Suprapubic skin (tissue), 4 donors: ENCODE measurements at regions not wholly inside any gene's neighbourhood (a gene's known extent, or its start where the extent isn't known, plus 50 kb on each side); places are given as distances from the start of the nearest gene placed in this dataset.
A peak's percentile ranks its signal among the peaks of the same experiment; 100 is the strongest.

Experiments
- DNase-seq, 2 donors: peaks; one replicate each; pipeline ENCODE4 v3.0.0-alpha.2; 2019; ENCODE audit warnings: low spot score in 2 of 2
- H3K27ac ChIP-seq: fragments of 200-600 bp; sonication (generic); one replicate; pipeline ENCODE4 v1.5.1; 2019
- H3K27me3 ChIP-seq: fragments of 200-600 bp; sonication (generic); one replicate; pipeline ENCODE4 v1.5.1; 2019
- H3K36me3 ChIP-seq: fragments of 200-600 bp; sonication (generic); one replicate; pipeline ENCODE4 v1.5.1; 2019
- H3K4me1 ChIP-seq: fragments of 200-600 bp; sonication (generic); one replicate; pipeline ENCODE4 v1.5.1; 2019
- H3K4me3 ChIP-seq: fragments of 200-600 bp; sonication (generic); one replicate; pipeline ENCODE4 v1.5.1; 2019; ENCODE audit warnings: mild to moderate bottlenecking
- H3K9me3 ChIP-seq: fragments of 200-600 bp; sonication (generic); one replicate; pipeline ENCODE4 v1.5.1; 2019
- CTCF ChIP-seq, 2 donors: fragments of 200-600 bp in 1 of 2; fragments of 450-650 bp in 1 of 2; sonication (generic) in 1 of 2; IDR thresholded peaks; one replicate each; pipeline ENCODE4 v1.5.1; 2016 to 2019; ENCODE audit warnings: antibody characterized with exemption in 2 of 2, mild to moderate bottlenecking in 1 of 2, moderate library complexity in 1 of 2
- EP300 ChIP-seq: sonication (generic); formaldehyde crosslinking; IDR thresholded peaks from one replicate; pipeline ENCODE4 v1.6.1; 2017; ENCODE audit warnings: antibody characterized with exemption
- POLR2A ChIP-seq, 2 donors: fragments of 450-650 bp; IDR thresholded peaks; one replicate each; pipeline ENCODE4 v1.6.1; 2017; ENCODE audit warnings: antibody characterized with exemption in 2 of 2, mild to moderate bottlenecking in 2 of 2, moderate library complexity in 2 of 2
- POLR2AphosphoS5 ChIP-seq, 3 donors: sonication (generic); formaldehyde crosslinking; IDR thresholded peaks; one replicate each; pipeline ENCODE4 v1.6.1; 2017; ENCODE audit warnings: antibody characterized with exemption in 3 of 3
- WGBS: methylation state at CpG from one replicate; pipeline ENCODE4 v1.1.5; 2018; 5-methylcytosine and 5-hydroxymethylcytosine counted together

GRCh38 chr10:123526356-123527064 lies 139.6 kb upstream of the GPR26 start:
- WGBS: 78% methylated on average over 5 of the region's 7 CpGs
- H3K27ac ChIP-seq: no peak overlapping the region
- TF ChIP-seq EP300: no peak
- TF ChIP-seq POLR2AphosphoS5 (IDR thresholded peaks at IDR 0.05): no peak
- peak in 1 of 2 donors; percentile 49 for DNase-seq
- H3K4me1 ChIP-seq: no peaks in the 10 kb centered on the region
- no peaks in the 10 kb centered on the region for H3K36me3 ChIP-seq
- H3K4me3 ChIP-seq: no peak overlapping the region
- no peaks in the 10 kb centered on the region for H3K9me3 ChIP-seq
- H3K27me3 ChIP-seq: peaks cover 9% of the 10 kb centered on the region

GRCh38 chr10:123527151-123527550 lies 139.0 kb upstream of the GPR26 start:
- peak in 1 of 2 donors; percentile 28 for DNase-seq
- H3K27ac ChIP-seq: no peak overlapping the region

GRCh38 chr10:123529146-123529760 lies 136.9 kb upstream of the GPR26 start:
- Histone ChIP-seq H3K4me3 (no peak overlapping the region), H3K4me1 (no peaks in the 10 kb centered on the region), H3K9me3 (no peaks in the 10 kb centered on the region), H3K27ac (no peak overlapping the region), H3K27me3 (peaks cover 13% of the 10 kb centered on the region), H3K36me3 (no peaks in the 10 kb centered on the region)
- no peak for TF ChIP-seq POLR2A (IDR thresholded peaks at IDR 0.05)
- TF ChIP-seq CTCF (IDR thresholded peaks at IDR 0.05): no peak
- TF ChIP-seq POLR2AphosphoS5 (IDR thresholded peaks at IDR 0.05): no peak
- TF ChIP-seq EP300: no peak
- 52% methylated on average over 3 of the region's 10 CpGs for WGBS
- DNase-seq: no peak

More at GRCh38 chr10:123527151-123527550, 139.0 kb upstream of the GPR26 start:
- H3K4me1 ChIP-seq: no peaks in the 10 kb centered on the region
- H3K9me3 ChIP-seq: no peaks in the 10 kb centered on the region
- no peak overlapping the region for H3K4me3 ChIP-seq
- TF ChIP-seq EP300 (no peak), CTCF (IDR thresholded peaks at IDR 0.05) (no peak), POLR2AphosphoS5 (IDR thresholded peaks at IDR 0.05) (no peak)
- peaks cover 13% of the 10 kb centered on the region for H3K27me3 ChIP-seq
- H3K36me3 ChIP-seq: no peaks in the 10 kb centered on the region

GRCh38 chr10:123530166-123530870 lies 135.8 kb upstream of the GPR26 start:
- WGBS: 77% methylated on average over 9 of the region's 9 CpGs

GRCh38 chr10:123535386-123535785 lies 130.8 kb upstream of the GPR26 start:
- WGBS: 73% methylated on average over 5 of the region's 5 CpGs
- no peak for TF ChIP-seq CTCF (IDR thresholded peaks at IDR 0.05)
- TF ChIP-seq POLR2A (IDR thresholded peaks at IDR 0.05): no peak
- TF ChIP-seq POLR2AphosphoS5 (IDR thresholded peaks at IDR 0.05): no peak
- no peak for TF ChIP-seq EP300
- DNase-seq: no peak
- Histone ChIP-seq H3K27me3 (peaks cover 28% of the 10 kb centered on the region), H3K9me3 (no peaks in the 10 kb centered on the region), H3K36me3 (no peaks in the 10 kb centered on the region), H3K4me3 (no peak overlapping the region), H3K4me1 (no peaks in the 10 kb centered on the region), H3K27ac (no peak overlapping the region)

More at GRCh38 chr10:123530166-123530870, 135.8 kb upstream of the GPR26 start:
- Histone ChIP-seq H3K27me3 (peaks cover 16% of the 10 kb centered on the region), H3K36me3 (no peaks in the 10 kb centered on the region), H3K4me3 (no peak overlapping the region), H3K9me3 (no peaks in the 10 kb centered on the region), H3K4me1 (no peaks in the 10 kb centered on the region), H3K27ac (no peak overlapping the region)
- TF ChIP-seq POLR2AphosphoS5 (IDR thresholded peaks at IDR 0.05) (no peak), CTCF (IDR thresholded peaks at IDR 0.05) (no peak), EP300 (no peak), POLR2A (IDR thresholded peaks at IDR 0.05) (no peak)
- DNase-seq: no peak
